ENCODE measurements at regions not wholly inside any gene's neighbourhood (a gene's known extent, or its start where the extent isn't known, plus 50 kb on each side); places are given as distances from the start of the nearest gene placed in this dataset.

GRCh38 chr16:6955303-6955702 lies 377.3 kb upstream of the RBFOX1 start:
- no peak for DNase-seq
- intact Hi-C loops (cut with micrococcal nuclease; ENCODE audit: unreplicated experiment), result no loop called here
- no peaks in the 10 kb centered on the region for H3K27me3 Mint-ChIP-seq (ENCODE audit: unreplicated experiment)
- H3K36me3 Mint-ChIP-seq (ENCODE audit: insufficient read depth, unreplicated experiment), result no peaks in the 10 kb centered on the region
- no TSS peak for BruUV-seq (replicated peaks)
- no peak for TF ChIP-seq CTCF (IDR thresholded peaks at IDR 0.05; ENCODE audit: unreplicated experiment)
- H3K9me3 Mint-ChIP-seq (ENCODE audit: low read depth, unreplicated experiment), result peaks cover 8% of the 10 kb centered on the region
- CTCF ChIA-PET, result no interaction called here
- H3K27ac Mint-ChIP-seq (ENCODE audit: unreplicated experiment), result no peak overlapping the region
- H3K4me3 Mint-ChIP-seq (ENCODE audit: low read depth, unreplicated experiment), result no peak overlapping the region
- no peaks in the 10 kb centered on the region for H3K4me1 Mint-ChIP-seq (ENCODE audit: low read depth, unreplicated experiment)

GRCh38 chr16:6949240-6949639 lies 383.4 kb upstream of the RBFOX1 start:
- Mint-ChIP-seq H3K9me3 (ENCODE audit: low read depth, unreplicated experiment) (peaks cover 8% of the 10 kb centered on the region), H3K27me3 (ENCODE audit: unreplicated experiment) (no peaks in the 10 kb centered on the region)
- BruUV-seq (replicated peaks), result no TSS peak

GRCh38 chr16:6947291-6947690 lies 385.4 kb upstream of the RBFOX1 start:
- DNase-seq, result no peak
- no TSS peak for BruUV-seq (replicated peaks)
- H3K27ac Mint-ChIP-seq (ENCODE audit: unreplicated experiment), result no peak overlapping the region
- no peak overlapping the region for H3K4me3 Mint-ChIP-seq (ENCODE audit: low read depth, unreplicated experiment)
- no peak for TF ChIP-seq CTCF (IDR thresholded peaks at IDR 0.05; ENCODE audit: unreplicated experiment)
- CTCF ChIA-PET, result no interaction called here
- H3K9me3 Mint-ChIP-seq (ENCODE audit: low read depth, unreplicated experiment), result peaks cover 12% of the 10 kb centered on the region
- no peaks in the 10 kb centered on the region for H3K27me3 Mint-ChIP-seq (ENCODE audit: unreplicated experiment)
- no peaks in the 10 kb centered on the region for H3K4me1 Mint-ChIP-seq (ENCODE audit: low read depth, unreplicated experiment)
- no peaks in the 10 kb centered on the region for H3K36me3 Mint-ChIP-seq (ENCODE audit: insufficient read depth, unreplicated experiment)
- intact Hi-C loops (cut with micrococcal nuclease; ENCODE audit: unreplicated experiment), result no loop called here

More at GRCh38 chr16:6949240-6949639, 383.4 kb upstream of the RBFOX1 start:
- CTCF ChIA-PET, result no interaction called here
- Mint-ChIP-seq H3K36me3 (ENCODE audit: insufficient read depth, unreplicated experiment) (no peaks in the 10 kb centered on the region), H3K4me3 (ENCODE audit: low read depth, unreplicated experiment) (no peak overlapping the region), H3K27ac (ENCODE audit: unreplicated experiment) (no peak overlapping the region), H3K4me1 (ENCODE audit: low read depth, unreplicated experiment) (no peaks in the 10 kb centered on the region)
- no peak for DNase-seq
- no peak for TF ChIP-seq CTCF (IDR thresholded peaks at IDR 0.05; ENCODE audit: unreplicated experiment)
- intact Hi-C loops (cut with micrococcal nuclease; ENCODE audit: unreplicated experiment), result no loop called here

- TF ChIP-seq CTCF (IDR thresholded peaks at IDR 0.05; ENCODE audit: unreplicated experiment), result no peak
- no peak for DNase-seq
- H3K4me1 Mint-ChIP-seq (ENCODE audit: low read depth, unreplicated experiment), result no peaks in the 10 kb centered on the region
- no peaks in the 10 kb centered on the region for H3K27me3 Mint-ChIP-seq (ENCODE audit: unreplicated experiment)
- no TSS peak for BruUV-seq (replicated peaks)
- no peaks in the 10 kb centered on the region for H3K36me3 Mint-ChIP-seq (ENCODE audit: insufficient read depth, unreplicated experiment)
- no peak overlapping the region for H3K27ac Mint-ChIP-seq (ENCODE audit: unreplicated experiment)
- H3K4me3 Mint-ChIP-seq (ENCODE audit: low read depth, unreplicated experiment), result no peak overlapping the region
- intact Hi-C loops (cut with micrococcal nuclease; ENCODE audit: unreplicated experiment), result no loop called here
- CTCF ChIA-PET, result no interaction called here
- H3K9me3 Mint-ChIP-seq (ENCODE audit: low read depth, unreplicated experiment), result peaks cover 13% of the 10 kb centered on the region
Observed at GRCh38 chr16:6946802-6947201, 385.8 kb upstream of the RBFOX1 start.

- DNase-seq, result no peak
- CTCF ChIA-PET, result no interaction called here
- TF ChIP-seq CTCF (IDR thresholded peaks at IDR 0.05; ENCODE audit: unreplicated experiment), result no peak
- Mint-ChIP-seq H3K9me3 (ENCODE audit: low read depth, unreplicated experiment) (peaks cover 17% of the 10 kb centered on the region), H3K27me3 (ENCODE audit: unreplicated experiment) (no peaks in the 10 kb centered on the region), H3K4me3 (ENCODE audit: low read depth, unreplicated experiment) (no peak overlapping the region), H3K36me3 (ENCODE audit: insufficient read depth, unreplicated experiment) (no peaks in the 10 kb centered on the region), H3K4me1 (ENCODE audit: low read depth, unreplicated experiment) (no peaks in the 10 kb centered on the region), H3K27ac (ENCODE audit: unreplicated experiment) (no peak overlapping the region)
- intact Hi-C loops (cut with micrococcal nuclease; ENCODE audit: unreplicated experiment), result no loop called here
- no TSS peak for BruUV-seq (replicated peaks)
Observed at GRCh38 chr16:6946106-6946505, 386.5 kb upstream of the RBFOX1 start.

Data from Calu3 (cell line).